ENCODE measurements at regions not wholly inside any gene's neighbourhood (a gene's known extent, or its start where the extent isn't known, plus 50 kb on each side); places are given as distances from the start of the nearest gene placed in this dataset.

DNA sequence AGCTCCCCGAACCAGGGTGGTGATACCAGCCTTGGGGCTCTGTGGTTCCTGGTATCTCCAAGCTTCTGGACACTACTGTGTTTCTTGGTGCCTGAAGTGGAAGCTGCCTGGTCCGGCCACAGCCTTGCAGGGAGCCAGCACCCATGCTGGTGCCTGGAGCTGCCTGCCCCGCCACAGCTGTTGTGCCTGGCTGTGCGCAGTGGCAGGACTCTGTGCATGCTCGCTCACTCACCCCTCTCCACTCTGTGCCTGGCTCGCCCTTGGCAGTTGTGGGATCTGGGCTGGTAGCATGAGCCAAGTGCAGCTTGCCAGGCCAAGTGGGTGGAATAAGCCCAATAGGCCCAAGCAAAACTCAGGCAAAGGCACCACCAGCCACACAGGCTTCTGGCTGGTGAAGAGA, 1225.3 kb downstream of the SLITRK5 start:
- DNase-seq (ENCODE audit: insufficient read length, low spot score) (no peak), FAIRE-seq (no peak)
- TF ChIP-seq, protein P1, sequence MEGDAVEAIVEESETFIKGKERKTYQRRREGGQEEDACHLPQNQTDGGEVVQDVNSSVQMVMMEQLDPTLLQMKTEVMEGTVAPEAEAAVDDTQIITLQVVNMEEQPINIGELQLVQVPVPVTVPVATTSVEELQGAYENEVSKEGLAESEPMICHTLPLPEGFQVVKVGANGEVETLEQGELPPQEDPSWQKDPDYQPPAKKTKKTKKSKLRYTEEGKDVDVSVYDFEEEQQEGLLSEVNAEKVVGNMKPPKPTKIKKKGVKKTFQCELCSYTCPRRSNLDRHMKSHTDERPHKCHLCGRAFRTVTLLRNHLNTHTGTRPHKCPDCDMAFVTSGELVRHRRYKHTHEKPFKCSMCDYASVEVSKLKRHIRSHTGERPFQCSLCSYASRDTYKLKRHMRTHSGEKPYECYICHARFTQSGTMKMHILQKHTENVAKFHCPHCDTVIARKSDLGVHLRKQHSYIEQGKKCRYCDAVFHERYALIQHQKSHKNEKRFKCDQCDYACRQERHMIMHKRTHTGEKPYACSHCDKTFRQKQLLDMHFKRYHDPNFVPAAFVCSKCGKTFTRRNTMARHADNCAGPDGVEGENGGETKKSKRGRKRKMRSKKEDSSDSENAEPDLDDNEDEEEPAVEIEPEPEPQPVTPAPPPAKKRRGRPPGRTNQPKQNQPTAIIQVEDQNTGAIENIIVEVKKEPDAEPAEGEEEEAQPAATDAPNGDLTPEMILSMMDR (IDR thresholded peaks at IDR 0.05; ENCODE audit: insufficient read depth, missing control alignments): no peak

DNA sequence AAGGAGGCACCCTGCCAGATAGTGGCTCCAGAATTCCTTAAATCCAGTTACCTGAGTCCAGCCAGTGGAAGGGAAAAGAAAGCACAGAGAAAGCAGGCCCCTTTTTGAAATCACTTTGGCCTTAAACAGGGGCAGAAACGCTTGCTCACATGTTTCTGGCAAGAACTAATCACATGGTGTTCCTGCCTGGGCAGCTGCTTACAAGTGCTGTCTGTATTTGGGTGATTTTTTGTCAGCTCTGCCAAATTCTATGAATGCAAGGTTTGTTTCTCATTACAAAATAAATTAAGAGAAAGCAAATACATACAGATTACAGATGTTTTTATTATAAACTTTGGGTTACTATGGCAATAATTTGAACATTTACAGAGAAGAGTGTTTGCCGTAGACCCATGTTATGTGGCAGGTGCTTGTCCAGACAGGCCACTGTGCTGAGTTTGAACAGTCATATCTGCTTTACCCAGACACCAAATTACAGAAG, 1237.8 kb downstream of the SLITRK5 start:
- FAIRE-seq: no peak
- TF ChIP-seq, protein P1 (IDR thresholded peaks at IDR 0.05; ENCODE audit: insufficient read depth, missing control alignments): no peak
- no peak for DNase-seq (ENCODE audit: insufficient read length, low spot score)

DNA sequence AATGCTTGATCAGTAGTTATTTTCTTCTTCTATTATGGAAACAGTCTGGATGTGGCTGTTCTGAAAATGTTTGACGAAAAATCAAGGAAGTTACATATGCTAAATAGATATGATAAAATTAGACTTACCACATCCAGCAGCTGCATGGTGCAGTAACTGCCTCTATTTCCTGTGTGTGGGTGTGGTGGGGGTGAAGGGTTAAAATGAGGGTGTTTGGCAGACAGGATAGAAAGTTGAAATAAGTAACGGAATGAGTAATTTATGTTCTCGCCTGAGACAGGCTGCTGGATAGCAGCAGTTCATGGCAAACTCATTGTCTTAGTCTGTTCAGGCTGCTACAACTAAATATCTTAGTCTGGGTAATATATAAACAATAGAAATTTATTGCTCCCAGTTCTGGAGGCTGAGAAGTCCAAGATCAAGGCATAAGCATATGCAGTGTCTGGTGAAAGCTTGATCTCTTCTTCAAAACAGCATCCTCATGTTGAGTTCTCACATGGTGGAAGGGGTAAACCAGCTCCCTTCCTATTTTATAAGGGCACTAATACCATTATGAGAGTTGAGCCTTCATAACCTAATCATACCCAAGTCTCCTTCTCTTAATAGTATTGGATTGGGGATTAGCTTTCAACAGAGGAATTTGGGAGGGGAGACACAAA, 1248.9 kb downstream of the SLITRK5 start:
- TF ChIP-seq, protein P1 (IDR thresholded peaks at IDR 0.05; ENCODE audit: insufficient read depth, missing control alignments): no peak
- DNase-seq (ENCODE audit: insufficient read length, low spot score): no peak
- FAIRE-seq: no peak

DNA sequence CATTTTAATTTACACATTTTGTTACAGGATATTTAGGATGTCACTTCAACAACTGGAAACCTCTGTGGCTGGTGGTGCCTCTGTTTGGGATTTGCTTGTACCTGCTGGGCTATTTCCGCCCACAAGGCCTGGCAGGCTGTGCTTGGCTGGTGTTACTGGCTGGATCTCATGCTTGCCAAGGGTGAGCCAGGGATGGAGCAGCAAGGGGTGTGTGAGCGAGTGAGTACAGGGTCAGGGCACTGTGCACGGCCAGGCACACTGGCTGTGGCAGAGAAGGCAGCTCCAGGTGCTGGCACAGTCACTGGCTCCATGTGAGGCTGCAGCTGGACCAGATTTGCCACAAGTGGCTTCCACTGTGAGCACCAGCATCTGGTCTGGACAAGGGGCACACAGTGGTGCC, 1254.8 kb downstream of the SLITRK5 start:
- no peak for FAIRE-seq
- no peak for DNase-seq (ENCODE audit: insufficient read length, low spot score)
- TF ChIP-seq, protein P1 (IDR thresholded peaks at IDR 0.05; ENCODE audit: insufficient read depth, missing control alignments): no peak

DNA sequence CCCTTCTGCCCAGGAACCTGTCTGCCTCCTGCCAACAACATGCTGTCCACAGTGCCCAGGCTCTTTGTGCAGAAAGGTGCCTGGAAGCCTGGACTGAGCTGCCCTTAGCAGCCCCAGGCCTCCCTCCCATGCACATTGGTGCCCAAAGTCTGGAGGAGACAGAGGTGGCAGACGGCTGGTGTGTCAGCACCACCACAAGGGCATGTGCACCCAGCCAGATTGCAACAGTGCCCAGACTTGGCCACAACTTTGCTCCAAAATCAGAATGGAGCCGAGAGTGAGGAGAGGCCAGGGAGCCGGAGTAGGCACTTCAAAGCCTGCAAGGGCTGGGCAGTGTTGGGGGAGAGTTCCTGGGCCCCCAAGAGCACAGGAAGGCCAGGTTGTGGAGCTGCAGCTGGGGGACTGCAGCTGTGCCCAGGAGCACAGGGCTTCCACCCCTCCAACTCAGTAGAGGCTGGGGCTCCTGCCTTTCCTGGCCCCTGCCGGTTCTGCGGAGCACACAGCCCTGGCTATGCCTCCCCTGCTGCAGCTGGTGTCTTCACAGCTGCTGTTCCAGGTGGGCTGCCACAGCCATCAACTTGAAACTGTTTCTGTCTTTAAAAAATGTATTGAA, 1255.8 kb downstream of the SLITRK5 start:
- DNase-seq (ENCODE audit: insufficient read length, low spot score): no peak
- TF ChIP-seq, protein P1 (IDR thresholded peaks at IDR 0.05; ENCODE audit: insufficient read depth, missing control alignments): no peak
- no peak for FAIRE-seq

DNA sequence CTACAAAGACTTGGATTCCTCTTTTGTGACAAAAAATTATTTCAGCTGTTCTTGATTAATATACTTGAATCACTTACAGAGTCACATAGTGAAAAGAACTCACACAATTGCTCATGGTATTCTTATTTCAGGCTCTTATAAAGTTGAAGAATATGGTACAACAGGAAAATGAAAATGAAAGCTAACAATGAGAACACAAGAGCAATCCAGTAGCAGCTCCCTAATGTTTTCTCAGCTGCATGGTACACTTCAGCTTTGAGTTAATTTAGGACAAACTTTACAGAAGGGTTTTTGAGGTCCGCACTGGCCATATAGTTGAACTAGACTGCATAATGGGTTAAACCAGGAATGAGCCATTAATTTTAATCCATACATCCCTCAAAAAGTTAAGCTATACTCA, 1261.8 kb downstream of the SLITRK5 start:
- FAIRE-seq (no peak), DNase-seq (ENCODE audit: insufficient read length, low spot score) (no peak)
- TF ChIP-seq, protein P1 (IDR thresholded peaks at IDR 0.05; ENCODE audit: insufficient read depth, missing control alignments): no peak

DNA sequence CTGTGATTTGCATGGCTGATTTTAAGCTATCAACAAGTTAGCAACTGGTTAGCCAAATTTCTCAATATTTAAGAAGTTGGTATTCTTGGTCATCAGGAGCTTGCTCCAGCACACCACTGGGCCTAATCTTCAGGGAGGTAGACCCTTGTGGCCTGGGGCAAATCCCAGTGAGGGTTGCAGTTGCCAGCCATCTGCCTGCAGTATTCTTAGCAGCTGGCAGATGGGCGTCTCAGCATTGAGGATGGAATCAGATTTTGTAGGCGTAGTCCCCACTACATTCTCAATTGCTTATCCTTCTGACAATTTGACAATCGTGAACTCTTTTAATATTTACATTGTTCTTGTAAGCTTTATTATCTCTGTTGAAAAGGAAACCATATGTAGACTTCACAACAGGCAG, 1266.2 kb downstream of the SLITRK5 start:
- DNase-seq (ENCODE audit: insufficient read length, low spot score): no peak
- no peak for FAIRE-seq
- TF ChIP-seq, protein P1 (IDR thresholded peaks at IDR 0.05; ENCODE audit: insufficient read depth, missing control alignments): no peak
